GM12878 (cell line): ENCODE measurements at regions not wholly inside any gene's neighbourhood (a gene's known extent, or its start where the extent isn't known, plus 50 kb on each side); places are given as distances from the start of the nearest gene placed in this dataset.

Source experiments
- ATAC-seq: fragments of 200-7000 bp; cut with Tn5 transposase; 3 replicates; pipeline ENCODE4 v1.9.1; 2020; ENCODE audit warnings: mild to moderate bottlenecking, moderate library complexity
- BruUV-seq: library from RNA; stranded (reverse); fragments of 400-500 nt; replicated peaks from 2 replicates; lab custom pipeline; 2021; lab: Mats Ljungman, UMichigan
- CTCF ChIA-PET: fragments of 300-600 bp; sonication (Branson Sonifier 250); formaldehyde crosslinking; extraction: SDS; loops from one replicate; lab custom pipeline; 2021; ENCODE audit warnings: inconsistent platforms; lab: Yijun Ruan, JAX
- POLR2A ChIA-PET: fragments of 350-600 bp; formaldehyde crosslinking; extraction: SDS; loops from one replicate; lab custom pipeline; 2021; ENCODE audit warnings: inconsistent platforms; lab: Charles Lee
- RAD21 ChIA-PET: fragments of 300-600 bp; sonication (Branson Sonifier 250); formaldehyde crosslinking; loops from one replicate; lab custom pipeline; 2023; ENCODE audit warnings: antibody characterized with exemption; ENCODE audit not compliant: unreplicated experiment; lab: Charles Lee
- SMC1A ChIA-PET: fragments of 300-600 bp; sonication (Branson Sonifier 250); formaldehyde crosslinking; loops from one replicate; lab custom pipeline; 2023; ENCODE audit not compliant: unreplicated experiment, uncharacterized antibody; lab: Charles Lee
- DNase-seq: peaks from one replicate; pipeline ENCODE4 v3.0.0-alpha.2; 2011; ENCODE audit warnings: low read depth, low spot score
- FAIRE-seq: peaks from 3 replicates; lab custom pipeline; 2011; peaks lifted over from hg19 to GRCh38; lab: Jason Lieb, UNC
- H2AFZ ChIP-seq: 2 replicates; pipeline ENCODE4 v1.6.0; 2011; ENCODE audit warnings: low read depth, low read length, control low read depth; ENCODE audit not compliant: control insufficient read depth
- H3K27ac ChIP-seq: 2 replicates; pipeline ENCODE4 v1.5.1; 2011; ENCODE audit warnings: control low read depth; ENCODE audit not compliant: control insufficient read depth, insufficient read depth
- H3K27me3 ChIP-seq, 2 experiments: replicated peaks in 1 of 2; 2 replicates each; pipeline versions ENCODE4 v1.6.0 to v1.6.1; 2011; ENCODE audit warnings: low read length in 1 of 2; ENCODE audit not compliant: control insufficient read depth in 2 of 2, insufficient read depth in 2 of 2
- H3K36me3 ChIP-seq, 2 experiments: 2 replicates each; pipeline ENCODE4 v1.5.1; 2011; ENCODE audit warnings: low read length in 1 of 2; ENCODE audit not compliant: control insufficient read depth in 2 of 2, insufficient read depth in 2 of 2
- H3K4me1 ChIP-seq: 2 replicates; pipeline ENCODE4 v1.6.1; 2011; ENCODE audit warnings: mild to moderate bottlenecking, low read length, moderate library complexity, mixed read lengths; ENCODE audit not compliant: control insufficient read depth, insufficient read depth
- H3K4me2 ChIP-seq: 2 replicates; pipeline ENCODE4 v1.6.0; 2011; ENCODE audit warnings: control low read depth; ENCODE audit not compliant: control insufficient read depth, insufficient read depth
- H3K4me3 ChIP-seq: fragments of 200-600 bp; sonication (generic); 2 replicates; pipeline ENCODE4 v1.5.1; 2016
- H3K79me2 ChIP-seq: 2 replicates; pipeline ENCODE4 v1.6.0; 2011; ENCODE audit warnings: low read length; ENCODE audit not compliant: control insufficient read depth, insufficient read depth
- H3K9ac ChIP-seq: 2 replicates; pipeline ENCODE4 v1.8.0; 2011; ENCODE audit warnings: low read length, control low read depth, mixed read lengths; ENCODE audit not compliant: control insufficient read depth, insufficient read depth
- H3K9me3 ChIP-seq: replicated peaks from 3 replicates; pipeline ENCODE4 v1.5.1; 2011; ENCODE audit warnings: mild to moderate bottlenecking, low read length; ENCODE audit not compliant: control insufficient read depth, insufficient read depth
- H4K20me1 ChIP-seq: 2 replicates; pipeline ENCODE4 v1.6.0; 2011; ENCODE audit not compliant: control insufficient read depth, insufficient read depth
- CBFB ChIP-seq: IDR thresholded peaks from 2 replicates; pipeline ENCODE4 v1.6.1; 2016; ENCODE audit warnings: antibody characterized with exemption, low read depth
- CBX5 ChIP-seq: sonication (generic); IDR thresholded peaks from 2 replicates; pipeline ENCODE4 v1.6.1; 2016; ENCODE audit warnings: low read depth, moderate library complexity, mild to moderate bottlenecking, inconsistent platforms
- EED ChIP-seq: sonication (generic); IDR thresholded peaks from 2 replicates; pipeline ENCODE4 v1.6.1; 2016; ENCODE audit warnings: antibody characterized with exemption, low read depth
- IRF4 ChIP-seq: IDR thresholded peaks from 2 replicates; pipeline ENCODE4 v1.6.1; 2011; ENCODE audit warnings: low read depth, low read length
- RAD51 ChIP-seq: fragments of 450-650 bp; IDR thresholded peaks from 2 replicates; pipeline ENCODE4 v1.6.1; 2016; ENCODE audit warnings: moderate library complexity, mild to moderate bottlenecking, inconsistent platforms
- SMARCA5 ChIP-seq: fragments of 450-650 bp; IDR thresholded peaks from 2 replicates; pipeline ENCODE4 v1.6.1; 2017; ENCODE audit warnings: mild to moderate bottlenecking
- SP1 ChIP-seq: IDR thresholded peaks from one replicate; pipeline ENCODE4 v1.6.1; 2011; ENCODE audit warnings: low read depth, low read length
- SRF ChIP-seq, 2 experiments: IDR thresholded peaks; 2 replicates each; pipeline ENCODE4 v1.6.1; 2011; ENCODE audit warnings: low read depth in 2 of 2, low read length in 2 of 2, mild to moderate bottlenecking in 1 of 2, moderate library complexity in 1 of 2
- YBX1 ChIP-seq: fragments of 450-650 bp; IDR thresholded peaks from 2 replicates; pipeline ENCODE4 v1.6.1; 2016; ENCODE audit warnings: antibody characterized with exemption
- ZSCAN29 ChIP-seq: fragments of 450-650 bp; IDR thresholded peaks from 2 replicates; pipeline ENCODE4 v1.6.1; 2017; ENCODE audit warnings: mild to moderate bottlenecking, moderate library complexity
- WGBS: methylation state at CpG from one replicate; pipeline ENCODE4 v1.1.6; 2016; ENCODE audit warnings: low lambda C conversion rate; ENCODE audit not compliant: insufficient replicate concordance, insufficient coverage; ENCODE audit errors: missing lambda C conversion rate; 5-methylcytosine and 5-hydroxymethylcytosine counted together
- in situ Hi-C: fragments of 300-500 bp; cut with MboI; formaldehyde crosslinking; loops from 9 replicates; pipeline ENCODE4 v1.14.3; 2018; ENCODE audit warnings: mixed read lengths
- intact Hi-C: fragments of 100-400 bp; cut with micrococcal nuclease; formaldehyde crosslinking; loops from one replicate; pipeline ENCODE4 v1.14.2; 2022; ENCODE audit not compliant: unreplicated experiment
- TF ChIP-seq, protein P1 (sequence below): IDR thresholded peaks from 2 replicates; pipeline ENCODE4 v1.6.1; 2012; ENCODE audit warnings: mild to moderate bottlenecking, low read depth, low read length
- TF ChIP-seq, protein P2 (sequence below): IDR thresholded peaks from 2 replicates; pipeline ENCODE4 v1.6.1; 2012; ENCODE audit warnings: low read depth, low read length, improper control_type of control experiment
- TF ChIP-seq, protein P3 (sequence below): fragments of 450-650 bp; IDR thresholded peaks from 2 replicates; pipeline ENCODE4 v1.6.1; 2018; ENCODE audit warnings: borderline replicate concordance, mild to moderate bottlenecking; ENCODE audit not compliant: partially characterized antibody

DNA sequence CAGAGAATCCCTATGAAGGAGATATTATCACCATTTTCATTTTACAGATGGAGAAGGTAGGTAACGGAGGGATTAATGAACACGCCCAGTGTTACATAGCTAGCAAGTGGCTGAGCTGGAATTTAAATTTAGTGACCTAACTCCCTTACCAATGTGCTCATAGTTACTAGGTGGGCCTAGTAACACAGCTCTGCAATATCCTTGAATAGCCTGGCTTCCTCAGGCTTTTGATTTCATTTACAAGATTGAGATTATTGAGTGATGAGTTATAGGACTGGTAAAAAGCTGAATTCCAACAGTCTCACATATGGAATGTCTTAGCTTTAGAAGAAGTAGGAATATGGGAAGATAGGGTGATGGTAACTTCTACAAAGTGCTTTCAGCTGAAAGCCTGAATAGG is 336.3 kb upstream of the KIF2A start (continued):
- TF ChIP-seq, protein P1, sequence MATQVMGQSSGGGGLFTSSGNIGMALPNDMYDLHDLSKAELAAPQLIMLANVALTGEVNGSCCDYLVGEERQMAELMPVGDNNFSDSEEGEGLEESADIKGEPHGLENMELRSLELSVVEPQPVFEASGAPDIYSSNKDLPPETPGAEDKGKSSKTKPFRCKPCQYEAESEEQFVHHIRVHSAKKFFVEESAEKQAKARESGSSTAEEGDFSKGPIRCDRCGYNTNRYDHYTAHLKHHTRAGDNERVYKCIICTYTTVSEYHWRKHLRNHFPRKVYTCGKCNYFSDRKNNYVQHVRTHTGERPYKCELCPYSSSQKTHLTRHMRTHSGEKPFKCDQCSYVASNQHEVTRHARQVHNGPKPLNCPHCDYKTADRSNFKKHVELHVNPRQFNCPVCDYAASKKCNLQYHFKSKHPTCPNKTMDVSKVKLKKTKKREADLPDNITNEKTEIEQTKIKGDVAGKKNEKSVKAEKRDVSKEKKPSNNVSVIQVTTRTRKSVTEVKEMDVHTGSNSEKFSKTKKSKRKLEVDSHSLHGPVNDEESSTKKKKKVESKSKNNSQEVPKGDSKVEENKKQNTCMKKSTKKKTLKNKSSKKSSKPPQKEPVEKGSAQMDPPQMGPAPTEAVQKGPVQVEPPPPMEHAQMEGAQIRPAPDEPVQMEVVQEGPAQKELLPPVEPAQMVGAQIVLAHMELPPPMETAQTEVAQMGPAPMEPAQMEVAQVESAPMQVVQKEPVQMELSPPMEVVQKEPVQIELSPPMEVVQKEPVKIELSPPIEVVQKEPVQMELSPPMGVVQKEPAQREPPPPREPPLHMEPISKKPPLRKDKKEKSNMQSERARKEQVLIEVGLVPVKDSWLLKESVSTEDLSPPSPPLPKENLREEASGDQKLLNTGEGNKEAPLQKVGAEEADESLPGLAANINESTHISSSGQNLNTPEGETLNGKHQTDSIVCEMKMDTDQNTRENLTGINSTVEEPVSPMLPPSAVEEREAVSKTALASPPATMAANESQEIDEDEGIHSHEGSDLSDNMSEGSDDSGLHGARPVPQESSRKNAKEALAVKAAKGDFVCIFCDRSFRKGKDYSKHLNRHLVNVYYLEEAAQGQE: no peak

DNA sequence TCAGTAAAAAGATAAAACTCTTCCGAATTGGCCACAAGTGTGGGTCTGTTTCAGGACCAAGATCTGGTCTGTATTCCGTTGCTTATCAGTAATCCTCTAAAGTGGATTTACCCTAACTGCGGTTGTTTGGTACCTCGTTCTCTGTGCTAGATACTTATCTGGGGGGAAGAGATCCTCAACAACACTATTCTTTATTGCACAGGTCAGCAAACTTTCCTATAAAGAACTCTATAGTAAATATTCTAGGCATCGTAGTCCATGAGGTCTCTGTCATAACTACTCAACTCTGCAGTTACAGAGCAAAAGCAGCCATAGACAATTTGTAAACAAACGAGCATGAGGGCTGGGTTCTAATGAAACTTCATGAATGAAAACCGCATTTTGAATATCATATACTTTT is 335.8 kb upstream of the KIF2A start:
- ChIA-PET SMC1A (interaction anchor here (0.5 kb wide), 1 partner anchor 38 kb away, joined by 3 read pairs; no protein-coding TSS in a partner anchor), CTCF (interaction anchor here (0.7 kb wide), 1 partner anchor 356 kb away, joined by 3 read pairs; no protein-coding TSS in a partner anchor), POLR2A (no interaction called here), RAD21 (no interaction called here)
- Histone ChIP-seq H4K20me1 (no peaks in the 10 kb centered on the region), H3K27ac (no peak overlapping the region), H3K4me3 (no peak overlapping the region), H3K4me1 (no peaks in the 10 kb centered on the region), H3K9ac (no peak overlapping the region), H3K27me3 (no peaks in the 10 kb centered on the region; a peak in 1 of 4 replicates), H2AFZ (no peak overlapping the region), H3K9me3 (no peaks in the 10 kb centered on the region), H3K36me3 (no peaks in the 10 kb centered on the region), H3K79me2 (no peaks in the 10 kb centered on the region), H3K4me2 (no peak overlapping the region)
- ATAC-seq (no peak), FAIRE-seq (no peak), DNase-seq (no peak)
- intact Hi-C loops: no loop called here
- no TSS peak for BruUV-seq
- 20% methylated on average over 7 of the region's 7 CpGs for WGBS
- in situ Hi-C loops: no loop called here
- TF ChIP-seq CBFB: no peak
- TF ChIP-seq IRF4: no peak
- TF ChIP-seq SP1: no peak
- TF ChIP-seq EED: no peak
- TF ChIP-seq SRF (IDR thresholded peaks at IDR 0.05; ENCODE audit: low read depth in 2 of 2, low read length in 2 of 2): no peak
- TF ChIP-seq RAD51: no peak
- TF ChIP-seq YBX1: no peak
- TF ChIP-seq ZSCAN29: no peak
- no peak for TF ChIP-seq SMARCA5
- TF ChIP-seq, protein P1: no peak
- TF ChIP-seq, protein P2, sequence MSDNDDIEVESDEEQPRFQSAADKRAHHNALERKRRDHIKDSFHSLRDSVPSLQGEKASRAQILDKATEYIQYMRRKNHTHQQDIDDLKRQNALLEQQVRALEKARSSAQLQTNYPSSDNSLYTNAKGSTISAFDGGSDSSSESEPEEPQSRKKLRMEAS: no peak
- TF ChIP-seq, protein P3, sequence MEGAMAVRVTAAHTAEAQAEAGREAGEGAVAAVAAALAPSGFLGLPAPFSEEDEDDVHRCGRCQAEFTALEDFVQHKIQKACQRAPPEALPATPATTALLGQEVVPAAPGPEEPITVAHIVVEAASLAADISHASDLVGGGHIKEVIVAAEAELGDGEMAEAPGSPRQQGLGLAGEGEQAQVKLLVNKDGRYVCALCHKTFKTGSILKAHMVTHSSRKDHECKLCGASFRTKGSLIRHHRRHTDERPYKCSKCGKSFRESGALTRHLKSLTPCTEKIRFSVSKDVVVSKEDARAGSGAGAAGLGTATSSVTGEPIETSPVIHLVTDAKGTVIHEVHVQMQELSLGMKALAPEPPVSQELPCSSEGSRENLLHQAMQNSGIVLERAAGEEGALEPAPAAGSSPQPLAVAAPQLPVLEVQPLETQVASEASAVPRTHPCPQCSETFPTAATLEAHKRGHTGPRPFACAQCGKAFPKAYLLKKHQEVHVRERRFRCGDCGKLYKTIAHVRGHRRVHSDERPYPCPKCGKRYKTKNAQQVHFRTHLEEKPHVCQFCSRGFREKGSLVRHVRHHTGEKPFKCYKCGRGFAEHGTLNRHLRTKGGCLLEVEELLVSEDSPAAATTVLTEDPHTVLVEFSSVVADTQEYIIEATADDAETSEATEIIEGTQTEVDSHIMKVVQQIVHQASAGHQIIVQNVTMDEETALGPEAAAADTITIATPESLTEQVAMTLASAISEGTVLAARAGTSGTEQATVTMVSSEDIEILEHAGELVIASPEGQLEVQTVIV: no peak
- no peak for TF ChIP-seq CBX5
